ENCODE measurements at regions not wholly inside any gene's neighbourhood (a gene's known extent, or its start where the extent isn't known, plus 50 kb on each side); places are given as distances from the start of the nearest gene placed in this dataset.
"Not testable (repeated sequence)": the region's sequence is repeated elsewhere in the genome, so short reads cannot be mapped to it uniquely, and the experiment has no call there.

DNA sequence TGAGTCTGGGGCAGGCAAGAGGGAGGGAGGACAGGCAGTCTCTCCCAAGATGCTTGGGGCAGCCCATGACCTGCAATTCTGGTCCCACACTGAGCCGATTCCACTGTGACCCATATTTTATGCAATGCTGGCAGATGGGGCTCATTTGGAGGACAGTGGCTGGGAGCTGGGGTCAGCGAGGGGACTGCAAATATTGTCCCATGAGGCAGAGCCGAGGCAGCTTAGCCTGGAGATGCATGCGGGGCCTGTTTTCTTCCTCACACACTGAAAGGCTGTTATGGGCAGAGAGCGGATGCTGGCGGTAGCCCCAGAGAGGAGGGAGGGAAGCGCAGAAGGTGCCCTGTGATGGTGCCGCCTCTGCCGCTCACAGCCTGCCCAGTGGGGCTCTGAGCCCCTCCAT, 128.5 kb upstream of the POU3F1 start:
- no peak for DNase-seq (ENCODE audit: low spot score)

DNA sequence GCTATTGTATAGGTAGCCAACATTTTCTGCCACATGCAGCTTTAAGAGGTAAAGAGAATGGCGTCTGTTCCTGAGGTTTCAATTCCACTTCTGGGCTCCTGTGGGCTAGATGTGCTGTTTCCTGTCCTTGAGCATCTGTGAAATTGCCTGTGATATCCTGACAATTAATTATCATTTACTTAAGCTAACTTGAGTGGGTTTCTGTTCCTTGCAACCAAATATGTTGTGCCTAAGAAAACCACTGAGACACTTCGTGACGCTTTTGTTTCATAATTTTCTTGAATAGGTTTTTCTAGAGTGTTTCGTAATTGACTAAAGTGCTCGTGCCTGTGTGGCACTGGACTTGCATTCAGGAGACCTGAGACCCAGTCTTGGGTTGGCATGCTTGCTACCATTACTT, 127.3 kb upstream of the POU3F1 start:
- no peak for DNase-seq (ENCODE audit: low spot score)

DNA sequence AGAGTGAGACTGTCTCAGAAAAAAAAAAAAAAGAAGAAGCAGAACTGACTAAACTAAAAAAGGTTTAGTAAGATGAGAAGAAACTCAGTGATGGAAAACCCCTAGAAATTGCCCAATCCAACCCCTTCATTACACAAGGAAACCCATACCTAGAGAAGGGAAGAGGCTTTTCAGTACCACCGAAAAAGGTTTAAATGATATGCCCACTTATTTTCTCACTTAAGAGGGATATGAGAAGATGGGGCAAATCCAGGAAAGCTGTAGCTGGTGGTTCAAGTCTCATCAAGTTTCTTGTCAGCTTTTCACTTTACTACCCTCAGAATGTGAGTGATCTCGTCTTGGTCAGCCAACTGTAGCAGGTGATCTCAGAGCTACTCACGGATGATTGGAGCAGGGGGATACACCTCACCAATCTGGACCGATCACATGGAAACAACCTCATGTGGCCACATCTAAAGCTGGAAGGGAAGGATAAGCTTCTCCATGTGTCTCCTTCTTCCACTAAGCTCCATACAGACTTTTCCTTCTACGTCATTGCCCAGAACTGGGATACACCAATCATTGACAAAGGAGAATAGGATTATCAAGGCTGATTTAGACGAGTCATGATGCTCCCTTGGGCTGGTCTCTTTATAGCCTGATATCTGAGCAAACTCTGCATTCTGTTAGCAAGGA, 126.7 kb upstream of the POU3F1 start:
- no peak for DNase-seq (ENCODE audit: low spot score)

DNA sequence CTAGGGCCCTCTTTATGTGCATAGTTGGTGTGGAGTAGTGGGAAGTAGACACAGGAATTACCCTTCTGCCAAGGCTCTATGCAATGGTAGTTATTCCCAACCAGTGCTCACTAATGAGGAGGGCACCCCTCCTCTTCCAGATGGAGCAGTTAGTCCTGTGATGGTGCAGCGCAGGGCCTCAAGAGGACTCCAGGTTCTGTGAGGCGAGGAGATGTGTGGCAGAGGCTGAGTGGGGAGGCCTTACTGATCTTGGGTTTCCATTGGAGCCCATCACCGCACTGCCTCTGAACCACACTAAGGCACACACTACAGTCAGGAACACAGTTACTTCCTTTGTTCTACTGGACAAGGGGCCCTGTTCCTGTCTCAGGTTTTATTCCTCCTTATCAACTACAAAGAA, 122.5 kb upstream of the POU3F1 start:
- DNase-seq (ENCODE audit: low spot score) = no peak

DNA sequence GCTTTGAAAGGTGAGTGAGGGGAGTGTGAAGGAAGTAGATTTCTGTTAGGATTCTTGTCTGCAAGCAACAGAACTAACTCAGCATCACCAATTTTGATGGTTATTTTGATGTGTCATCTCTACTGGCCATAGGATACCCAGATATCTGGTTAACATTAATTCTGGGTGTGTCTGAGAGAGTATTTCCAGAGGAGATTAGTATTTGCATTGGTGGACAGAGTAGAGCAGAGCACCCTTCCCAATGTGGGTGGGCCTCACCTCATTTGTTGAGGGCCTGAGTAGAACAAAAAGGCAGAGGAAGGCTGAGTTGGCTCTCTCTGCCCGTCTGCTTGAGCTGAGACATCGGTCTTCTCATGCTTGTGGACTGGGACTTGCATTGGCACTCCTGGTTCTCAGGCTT, 121.8 kb upstream of the POU3F1 start:
- no peak for DNase-seq (ENCODE audit: low spot score)

DNA sequence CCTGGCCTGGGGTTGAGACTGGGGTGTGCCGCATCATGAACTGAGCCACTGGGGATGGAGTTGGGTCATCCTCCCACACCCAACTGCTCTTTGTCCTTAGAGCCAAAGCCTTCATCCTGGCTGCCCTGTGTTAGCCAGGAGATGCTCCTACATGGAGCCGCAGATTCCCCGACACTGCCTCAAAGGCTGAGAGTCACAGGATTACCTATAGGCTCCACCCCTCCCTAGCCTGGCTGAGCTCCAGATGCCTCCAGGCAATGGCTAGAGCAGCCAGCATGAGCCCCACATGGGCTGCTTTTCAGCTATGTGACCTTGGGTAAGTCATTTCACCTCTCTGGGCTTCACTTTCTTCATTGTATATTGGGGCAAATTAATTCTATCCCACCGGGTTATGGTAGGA, 119.9 kb upstream of the POU3F1 start:
- no peak for DNase-seq (ENCODE audit: low spot score)

DNA sequence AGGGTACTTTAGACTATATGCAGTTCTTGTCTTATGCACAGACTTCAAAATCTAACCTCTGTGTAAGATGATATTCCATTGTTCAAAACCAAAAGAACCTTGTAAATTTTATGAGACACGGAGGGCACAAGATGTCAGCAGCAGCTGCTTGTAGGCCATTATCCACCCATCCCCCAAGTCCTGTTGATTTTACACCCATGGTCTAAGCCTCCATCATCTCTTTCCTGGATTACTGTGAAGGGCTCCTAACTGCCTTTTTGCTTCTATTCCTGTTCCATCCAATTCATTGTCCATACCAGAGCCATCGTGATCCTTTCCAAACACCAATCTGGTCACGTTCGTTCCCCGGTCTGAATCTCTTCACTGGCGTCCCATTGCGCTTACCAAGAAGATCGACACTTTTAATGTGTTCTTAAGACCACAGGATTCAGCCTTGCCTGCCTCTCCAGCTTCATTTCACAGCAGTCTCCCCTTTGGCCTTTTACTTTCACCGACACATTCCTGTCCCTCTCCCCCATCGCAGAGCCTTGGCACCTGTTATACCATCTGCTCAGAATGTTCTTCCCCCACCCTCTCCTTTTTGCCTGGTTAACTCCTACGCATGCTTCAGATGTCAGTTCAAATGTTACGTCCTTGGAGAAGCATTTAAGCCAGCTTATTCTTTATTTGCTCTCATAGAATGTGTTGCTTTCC, 107.3 kb upstream of the POU3F1 start:
- DNase-seq (ENCODE audit: low spot score) = no peak

DNA sequence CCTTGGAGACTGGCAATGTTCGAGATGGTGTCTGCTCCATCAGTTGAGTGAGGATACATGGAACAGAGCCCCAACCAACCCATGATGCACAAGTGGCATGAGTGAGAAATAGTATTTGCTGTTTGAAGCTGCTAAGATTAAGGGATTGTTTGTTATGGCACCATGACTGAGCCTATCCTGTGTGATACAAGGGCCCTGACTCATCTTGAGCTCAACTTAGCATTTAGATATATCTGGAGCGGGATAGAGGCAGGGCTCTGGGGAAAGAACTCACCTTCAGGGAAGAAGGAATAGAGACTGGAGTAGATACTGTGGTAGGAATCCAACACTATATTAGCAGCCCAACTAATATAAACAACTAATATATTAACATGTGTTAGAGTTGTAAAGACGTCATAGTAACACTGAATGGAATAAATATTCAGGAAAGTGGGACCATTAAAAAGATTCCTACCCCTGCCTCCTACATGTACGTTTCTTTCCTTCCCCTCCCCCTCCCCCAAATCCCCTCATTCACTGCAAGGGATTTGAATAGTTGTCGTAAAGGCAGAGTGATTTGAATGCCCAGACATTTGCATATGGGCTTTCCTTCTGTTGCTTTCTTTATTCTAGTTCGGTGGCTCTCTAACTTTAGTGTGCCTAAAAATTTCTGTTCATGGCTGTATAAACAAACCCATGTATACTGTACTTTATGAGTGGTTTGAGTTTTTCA, 106.6 kb upstream of the POU3F1 start:
- DNase-seq (ENCODE audit: low spot score) = no peak

DNA sequence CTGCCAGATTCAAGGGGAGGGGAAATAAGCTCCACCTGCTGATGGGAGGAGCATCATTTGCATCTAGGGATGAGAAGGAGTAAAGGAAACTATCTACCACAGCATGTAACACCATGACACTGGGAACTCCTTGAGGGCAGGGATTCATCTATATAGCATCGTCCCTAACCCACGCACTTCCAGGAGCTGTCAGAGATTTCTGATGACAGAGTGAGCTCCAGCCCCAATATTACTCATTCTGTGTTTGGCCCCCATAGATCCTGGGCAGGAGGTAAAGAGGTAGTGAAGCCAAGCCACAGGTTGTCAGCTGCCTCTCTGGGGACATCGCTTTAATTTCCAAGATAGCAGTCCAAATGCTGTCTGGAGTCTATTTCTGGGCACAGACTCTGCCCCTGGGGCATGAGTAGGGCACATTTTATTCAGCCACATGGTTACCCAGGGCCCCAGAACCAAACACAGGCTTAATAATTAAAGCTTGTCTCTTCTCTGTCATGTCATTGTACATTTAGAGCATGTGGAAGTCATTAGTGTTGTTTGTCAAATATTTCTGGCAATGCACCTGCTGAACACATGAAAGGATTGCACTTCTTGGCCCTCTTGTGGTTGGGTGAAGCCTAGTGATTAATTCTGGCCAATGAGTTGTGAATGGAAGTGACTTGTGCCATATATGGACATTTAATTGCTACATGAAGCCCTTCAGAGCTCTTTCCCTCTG, 105.9 kb upstream of the POU3F1 start:
- no peak for DNase-seq (ENCODE audit: low spot score)

DNA sequence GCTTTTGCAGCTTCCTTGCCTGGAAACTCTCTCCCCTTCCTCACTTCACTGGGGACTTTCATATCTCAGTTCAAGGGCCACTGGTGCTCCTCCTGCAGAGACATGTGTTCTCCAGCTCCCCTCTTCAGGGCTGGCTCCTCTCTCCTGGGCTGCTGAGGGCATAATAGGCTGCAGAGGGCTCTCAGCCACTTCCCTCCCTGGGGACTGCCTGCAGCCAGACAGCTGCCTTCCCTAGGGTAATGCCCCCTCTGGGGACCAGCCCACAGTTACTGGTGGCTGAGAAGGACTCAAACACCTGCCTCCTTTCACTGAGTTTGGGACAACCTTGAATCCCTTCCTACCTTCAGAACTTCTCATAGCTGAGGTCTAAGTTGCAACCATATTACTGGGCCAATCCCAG, 104.8 kb upstream of the POU3F1 start:
- DNase-seq (ENCODE audit: low spot score) = no peak

DNA sequence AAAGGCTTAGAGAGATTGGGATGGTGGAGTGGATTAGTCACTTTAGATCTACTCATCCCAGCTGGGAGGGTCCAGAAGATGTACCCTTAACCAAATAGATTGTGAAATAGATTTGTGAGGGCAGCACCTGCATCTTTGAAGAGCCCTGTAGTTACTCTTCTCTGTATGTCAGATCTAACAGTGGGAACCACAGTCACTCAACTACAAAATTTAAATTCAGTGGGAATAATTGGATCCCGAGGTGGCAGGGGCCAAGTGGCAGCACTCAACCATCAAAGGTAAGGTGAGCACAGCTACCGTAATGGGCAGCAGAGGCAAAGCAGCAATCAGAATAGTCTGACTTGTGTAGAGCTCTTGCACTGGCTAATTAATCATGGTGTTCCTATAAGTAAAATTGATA, 99.5 kb upstream of the POU3F1 start:
- not testable (repeated sequence) for DNase-seq (ENCODE audit: low spot score)

DNA sequence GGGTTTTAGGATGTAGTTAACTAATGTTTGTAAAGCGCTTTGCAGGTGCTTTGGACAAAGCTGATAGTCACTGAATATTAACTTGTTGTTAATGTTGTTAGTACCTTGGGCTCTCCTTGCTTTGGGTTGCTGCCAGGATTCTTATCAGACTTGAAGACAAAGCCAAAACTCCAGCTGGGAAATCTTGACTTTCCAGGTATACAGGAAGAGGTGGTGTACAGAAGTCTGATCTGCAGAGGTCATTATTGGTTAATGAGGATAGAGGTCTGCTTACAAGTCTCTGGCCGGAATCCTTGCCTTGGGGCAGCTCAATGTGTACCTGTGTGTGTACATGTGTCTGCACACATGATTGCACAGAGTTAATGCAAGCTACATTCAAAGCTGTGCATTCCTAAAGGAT, 96.0 kb upstream of the POU3F1 start:
- DNase-seq (ENCODE audit: low spot score) = no peak

DNA sequence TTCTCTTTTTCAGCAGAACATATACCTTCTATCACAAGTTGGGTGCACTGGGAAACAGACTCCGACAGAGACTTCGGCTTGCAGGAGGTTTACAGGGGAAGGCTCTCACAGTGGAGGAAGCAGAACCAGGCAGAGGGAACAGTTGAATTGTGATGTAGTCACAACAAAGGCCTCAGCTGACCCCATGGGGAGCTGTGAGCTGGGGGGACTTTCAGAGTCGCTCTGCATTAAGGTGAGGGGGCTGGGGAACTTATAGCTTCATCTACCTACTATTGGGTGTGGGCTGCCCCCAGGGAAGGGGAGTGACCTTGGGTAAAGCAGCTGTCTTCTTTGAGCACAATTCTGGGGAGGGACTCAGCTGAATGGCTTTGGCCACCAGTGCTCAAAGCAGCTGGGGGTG, 94.9 kb upstream of the POU3F1 start:
- DNase-seq (ENCODE audit: low spot score) = no peak

DNA sequence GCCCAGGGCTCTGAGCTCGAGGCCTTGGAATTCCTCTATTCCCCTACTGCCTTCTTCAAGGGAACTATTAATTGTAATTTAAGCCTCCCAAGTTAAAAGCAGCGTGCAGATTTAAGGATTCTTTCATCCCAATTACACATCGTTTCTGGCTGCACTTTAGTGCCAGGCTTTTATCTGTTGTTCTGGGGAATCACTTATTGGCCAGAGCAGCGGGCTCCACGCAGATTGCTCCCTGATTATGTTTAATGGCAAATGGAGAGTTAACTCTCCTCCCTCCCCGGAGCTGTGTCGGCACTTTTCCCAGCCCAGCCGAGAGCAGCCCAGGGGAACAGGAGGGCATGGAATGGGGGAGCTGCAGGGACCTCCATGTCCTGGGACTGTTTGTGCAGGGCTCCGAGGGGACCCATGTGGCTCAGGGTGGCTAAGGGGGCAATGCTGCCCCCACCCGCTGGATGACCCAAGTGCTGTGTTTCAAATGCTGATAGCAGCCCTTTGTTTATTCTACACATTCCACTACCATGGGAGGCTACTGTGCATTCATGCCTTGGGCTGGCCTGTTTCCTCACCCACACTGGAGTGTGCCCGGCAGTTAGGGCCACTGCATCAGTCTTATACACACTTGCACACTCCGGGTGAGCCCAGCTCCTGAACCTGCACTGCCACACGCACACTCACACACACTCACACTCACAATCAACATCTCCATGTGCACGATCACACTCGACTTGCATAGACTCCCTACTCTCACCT, 93.3 kb upstream of the POU3F1 start:
- DNase-seq (ENCODE audit: low spot score) = no peak

DNA sequence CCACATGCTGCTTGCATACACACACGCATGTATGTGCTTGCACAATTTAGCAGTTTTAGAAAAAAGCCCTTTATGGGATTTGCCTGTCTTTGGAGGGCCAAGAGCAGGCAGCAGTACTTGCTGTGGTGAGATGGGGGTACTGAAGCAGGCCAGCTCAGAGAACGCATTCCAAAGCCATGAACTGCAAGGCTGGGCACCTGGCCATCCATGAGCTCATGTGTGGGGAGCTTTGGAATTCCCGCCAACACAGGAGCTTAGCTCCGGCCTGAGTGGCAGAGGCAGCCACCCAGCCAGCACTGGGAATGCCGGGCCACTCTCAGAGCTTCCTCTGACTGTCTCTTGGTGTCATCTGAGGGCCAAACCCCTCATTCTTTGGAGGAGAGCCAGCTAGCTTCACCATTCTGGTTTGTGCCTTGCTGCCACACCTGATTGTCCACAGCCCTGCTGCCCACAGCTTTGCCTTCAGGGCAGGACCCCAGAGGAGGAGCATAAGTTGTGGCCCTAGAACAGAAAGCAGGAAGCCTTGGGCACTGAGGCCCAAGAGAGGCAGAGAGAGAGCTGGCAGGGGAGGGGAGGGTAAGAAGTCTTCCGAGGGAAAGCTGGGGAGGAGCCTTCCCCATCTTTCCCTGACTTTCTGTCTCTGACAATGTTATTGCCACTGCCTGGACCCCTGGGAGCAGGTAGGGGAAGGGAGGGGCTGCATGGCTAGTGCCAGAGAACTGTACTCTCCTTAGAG, 92.1 kb upstream of the POU3F1 start:
- no peak for DNase-seq (ENCODE audit: low spot score)

DNA sequence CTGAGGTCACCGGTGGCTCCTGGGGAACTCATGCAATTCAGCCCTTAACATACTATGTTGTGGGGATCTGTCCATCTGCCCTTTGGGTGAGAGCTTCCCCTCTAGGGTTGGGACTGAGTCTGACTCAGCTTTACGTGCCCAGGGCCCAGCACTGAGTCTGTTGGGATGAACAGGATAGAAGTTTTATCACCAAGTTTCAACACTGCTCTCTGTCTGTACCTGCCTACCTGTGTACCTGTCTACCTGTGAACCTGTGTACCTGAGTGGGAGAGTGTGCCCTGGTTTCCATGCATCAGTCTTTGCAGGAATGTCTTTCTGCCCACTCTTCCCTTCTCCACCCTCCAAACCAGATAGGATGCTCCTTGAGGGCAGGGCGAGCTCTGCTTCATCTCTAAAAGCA, 90.6 kb upstream of the POU3F1 start:
- DNase-seq (ENCODE audit: low spot score) = no peak

DNA sequence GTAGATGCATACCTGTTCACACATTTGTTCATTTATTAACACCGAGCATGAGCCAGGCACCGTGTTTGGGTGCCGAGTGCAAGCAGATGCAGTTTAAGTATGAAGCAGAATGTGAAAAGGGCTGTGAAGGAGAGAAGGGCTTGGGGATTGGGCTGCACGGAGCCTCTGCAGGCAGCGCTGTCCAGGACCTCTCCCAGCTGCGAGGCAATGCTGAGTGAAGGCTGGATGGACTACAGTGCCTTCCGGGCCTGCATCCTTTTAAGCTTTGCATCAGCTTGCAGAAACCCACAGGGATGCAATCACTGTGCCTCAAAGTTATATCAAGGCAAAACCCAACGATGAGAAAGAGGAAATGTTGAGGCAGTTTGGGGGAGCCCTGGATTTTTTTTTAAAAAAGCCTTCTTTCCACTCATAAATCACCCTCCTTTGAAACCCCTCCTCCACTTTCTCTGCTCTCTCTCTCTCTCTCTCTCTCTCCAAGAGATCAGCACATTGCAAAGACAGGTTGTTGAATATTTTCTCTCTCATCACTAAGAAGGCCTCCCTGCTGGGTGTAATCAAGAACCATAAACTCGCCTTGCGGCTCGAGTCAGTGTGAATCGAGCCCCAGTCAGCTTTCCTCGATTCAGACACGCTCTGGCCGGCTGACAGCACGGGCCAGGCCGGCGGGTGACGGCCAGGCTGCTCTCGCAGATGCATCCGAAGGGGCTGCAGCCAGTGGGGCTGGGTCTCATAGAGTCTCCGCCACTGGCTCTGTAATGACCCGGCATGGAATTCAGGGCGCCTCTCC, 89.2 kb upstream of the POU3F1 start:
- no peak for DNase-seq (ENCODE audit: low spot score)

DNA sequence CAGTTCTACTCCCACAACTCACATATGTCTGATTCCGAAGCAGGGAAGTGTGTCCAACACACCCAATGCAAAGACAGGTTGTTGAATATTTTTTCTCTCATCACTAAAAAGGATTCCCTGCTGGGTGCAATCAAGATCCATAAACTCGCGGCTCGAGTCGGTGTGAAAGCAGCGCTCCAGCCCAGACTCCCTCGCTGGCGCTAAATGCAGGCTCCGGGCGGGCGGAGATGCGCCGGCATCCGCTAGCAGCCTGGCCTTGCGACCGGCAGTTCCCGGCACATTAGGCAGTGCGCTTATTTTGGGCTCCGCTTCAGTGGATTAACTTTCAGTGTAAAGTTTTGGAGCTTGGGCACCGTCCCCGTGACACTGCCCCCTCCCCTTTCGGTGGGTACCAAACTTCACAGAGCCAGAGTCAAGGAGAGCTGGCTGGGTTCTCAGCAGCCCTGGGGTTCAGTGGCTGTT, 87.7 kb upstream of the POU3F1 start:
- DNase-seq (ENCODE audit: low spot score) = no peak

DNA sequence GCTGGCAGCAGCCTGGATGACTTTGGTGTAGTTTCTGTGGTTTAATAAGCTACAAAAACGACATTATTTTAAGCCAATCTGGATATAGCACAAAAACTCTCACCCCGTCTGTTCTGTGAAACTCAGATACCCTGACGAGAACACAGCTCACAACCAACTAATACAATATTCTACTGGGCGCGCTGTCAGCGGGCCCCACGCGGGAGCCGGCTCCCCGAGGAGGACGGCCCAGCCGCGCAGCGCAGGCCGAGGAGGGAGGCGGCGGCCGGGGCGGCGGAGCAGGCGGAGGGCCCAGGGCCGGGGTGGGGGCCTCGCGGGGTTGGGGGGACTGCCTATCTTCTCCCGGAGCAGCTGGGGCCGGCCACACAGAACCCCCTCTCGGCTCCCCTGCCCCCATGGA, 87.2 kb upstream of the POU3F1 start:
- DNase-seq (ENCODE audit: low spot score) = no peak

DNA sequence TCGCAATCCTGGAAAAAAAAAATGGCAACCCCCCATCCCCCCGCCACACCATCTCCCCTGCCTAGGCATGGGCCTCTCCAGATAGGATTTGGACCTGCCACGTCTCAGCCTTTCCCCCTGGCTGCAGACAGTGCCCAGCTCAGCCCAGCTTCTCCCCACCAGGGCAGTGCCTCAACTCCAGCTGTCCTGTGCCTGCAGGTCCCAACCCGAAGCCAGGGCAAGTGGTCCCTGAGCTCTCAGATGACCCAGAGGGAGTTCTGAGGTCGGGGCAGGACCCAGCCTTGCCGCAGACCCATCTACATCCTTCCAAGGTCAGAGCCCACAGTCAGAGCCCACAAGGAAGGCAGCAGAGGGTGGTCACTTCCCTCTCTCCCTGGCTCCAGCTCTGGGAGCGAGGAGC, 86.7 kb upstream of the POU3F1 start:
- no peak for DNase-seq (ENCODE audit: low spot score)

DNA sequence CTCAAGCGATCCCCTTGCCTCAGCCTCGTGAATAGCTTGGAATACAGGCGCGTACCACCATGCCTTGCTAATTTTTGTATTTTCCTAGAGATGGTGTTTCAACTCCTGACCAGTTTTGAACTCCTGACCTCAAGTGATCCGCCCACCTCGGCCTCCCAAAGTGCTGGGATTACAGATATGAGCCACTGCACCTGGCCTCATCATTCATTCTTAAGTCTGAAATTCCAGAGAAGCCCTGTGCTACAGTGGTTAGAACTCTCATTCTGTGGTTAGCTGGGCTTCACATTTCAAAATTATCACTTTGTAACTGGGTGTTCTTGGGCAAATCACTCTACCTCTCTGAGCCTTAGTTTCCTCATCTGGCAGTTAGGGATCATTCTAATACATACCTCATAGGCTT, 86.1 kb upstream of the POU3F1 start:
- DNase-seq (ENCODE audit: low spot score) = no peak
